ENCODE measurements at regions not wholly inside any gene's neighbourhood (a gene's known extent, or its start where the extent isn't known, plus 50 kb on each side); places are given as distances from the start of the nearest gene placed in this dataset.

DNA sequence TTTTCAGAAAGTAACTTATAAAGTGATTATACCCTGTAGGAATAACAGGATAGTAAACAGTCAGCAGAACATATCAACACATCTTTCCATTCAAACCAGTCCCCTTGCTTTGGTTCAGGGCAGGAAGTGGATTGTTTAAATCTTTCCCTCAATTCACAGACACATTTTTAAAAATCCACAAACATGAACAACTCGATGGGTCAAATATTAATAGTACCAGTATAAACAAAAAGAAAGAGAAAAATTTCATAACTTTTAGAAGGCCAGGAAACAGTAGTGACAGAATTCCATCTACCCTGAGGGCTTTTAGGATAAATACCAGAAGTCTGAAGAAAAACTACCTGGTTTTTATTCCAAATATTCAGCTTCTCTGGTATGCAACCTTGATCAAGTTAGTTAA lies 1072.8 kb upstream of the PABPC4L start:
- H3K36me3 Mint-ChIP-seq (ENCODE audit: low read depth), result no peaks in the 10 kb centered on the region
- H3K4me3 Mint-ChIP-seq, result peak overlapping the region; percentile 21; the same call in 1 of the 2 replicates
- DNase-seq, result peak; percentile 18
- TF ChIP-seq, protein P1, sequence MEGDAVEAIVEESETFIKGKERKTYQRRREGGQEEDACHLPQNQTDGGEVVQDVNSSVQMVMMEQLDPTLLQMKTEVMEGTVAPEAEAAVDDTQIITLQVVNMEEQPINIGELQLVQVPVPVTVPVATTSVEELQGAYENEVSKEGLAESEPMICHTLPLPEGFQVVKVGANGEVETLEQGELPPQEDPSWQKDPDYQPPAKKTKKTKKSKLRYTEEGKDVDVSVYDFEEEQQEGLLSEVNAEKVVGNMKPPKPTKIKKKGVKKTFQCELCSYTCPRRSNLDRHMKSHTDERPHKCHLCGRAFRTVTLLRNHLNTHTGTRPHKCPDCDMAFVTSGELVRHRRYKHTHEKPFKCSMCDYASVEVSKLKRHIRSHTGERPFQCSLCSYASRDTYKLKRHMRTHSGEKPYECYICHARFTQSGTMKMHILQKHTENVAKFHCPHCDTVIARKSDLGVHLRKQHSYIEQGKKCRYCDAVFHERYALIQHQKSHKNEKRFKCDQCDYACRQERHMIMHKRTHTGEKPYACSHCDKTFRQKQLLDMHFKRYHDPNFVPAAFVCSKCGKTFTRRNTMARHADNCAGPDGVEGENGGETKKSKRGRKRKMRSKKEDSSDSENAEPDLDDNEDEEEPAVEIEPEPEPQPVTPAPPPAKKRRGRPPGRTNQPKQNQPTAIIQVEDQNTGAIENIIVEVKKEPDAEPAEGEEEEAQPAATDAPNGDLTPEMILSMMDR (IDR thresholded peaks at IDR 0.05), result no peak
- H3K27me3 Mint-ChIP-seq (ENCODE audit: insufficient read depth), result no peaks in the 10 kb centered on the region
- peaks cover 39% of the 10 kb centered on the region; the same call in 1 of the 2 replicates for H3K4me1 Mint-ChIP-seq (ENCODE audit: low read depth)
- H3K27ac Mint-ChIP-seq, result peak overlapping the region; percentile 3; the same call in 1 of the 2 replicates
- no peaks in the 10 kb centered on the region; the same call in 1 of the 2 replicates for H3K9me3 Mint-ChIP-seq

DNA sequence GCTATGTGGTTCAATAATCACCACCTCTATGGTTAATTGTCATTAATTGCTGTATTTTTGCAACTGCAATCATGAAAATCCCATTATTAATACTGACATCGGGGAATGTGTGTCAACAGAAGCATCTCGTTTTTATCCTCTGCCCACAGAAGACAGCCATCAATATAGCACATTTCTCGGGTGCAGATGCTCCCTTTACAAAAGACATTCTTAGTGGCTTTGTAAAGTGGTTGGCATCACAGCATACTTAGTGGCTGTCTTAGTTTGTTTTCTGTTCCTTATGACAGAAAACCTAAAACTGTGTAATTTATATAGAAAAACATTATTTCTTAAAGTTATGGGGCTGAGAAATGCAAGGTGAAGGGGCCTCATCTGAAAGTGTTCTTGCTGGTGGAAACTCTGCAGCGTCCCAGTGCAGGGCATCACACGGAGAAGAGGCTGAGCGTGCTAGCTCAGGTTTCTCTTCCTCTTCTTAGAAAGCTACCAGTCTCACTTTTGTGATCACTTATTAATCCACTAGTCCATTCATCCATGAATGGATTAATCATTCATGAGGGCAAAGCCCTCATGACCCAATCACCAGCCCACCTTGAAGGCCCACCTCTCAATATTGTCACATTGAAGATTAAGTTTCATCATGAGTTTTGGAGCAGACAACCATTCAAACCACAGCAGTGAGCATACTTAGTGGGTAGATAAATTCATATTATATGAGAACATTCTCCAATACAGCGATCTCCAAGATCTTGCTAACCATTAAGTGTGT lies 1067.7 kb upstream of the PABPC4L start:
- H3K4me3 Mint-ChIP-seq, result no peak overlapping the region
- TF ChIP-seq, protein P1 (IDR thresholded peaks at IDR 0.05), result no peak
- peaks cover 17% of the 10 kb centered on the region; the same call in 1 of the 2 replicates for H3K4me1 Mint-ChIP-seq (ENCODE audit: low read depth)
- no peaks in the 10 kb centered on the region for H3K27me3 Mint-ChIP-seq (ENCODE audit: insufficient read depth)
- no peak overlapping the region for H3K27ac Mint-ChIP-seq
- H3K9me3 Mint-ChIP-seq, result no peaks in the 10 kb centered on the region
- DNase-seq, result no peak
- H3K36me3 Mint-ChIP-seq (ENCODE audit: low read depth), result no peaks in the 10 kb centered on the region

DNA sequence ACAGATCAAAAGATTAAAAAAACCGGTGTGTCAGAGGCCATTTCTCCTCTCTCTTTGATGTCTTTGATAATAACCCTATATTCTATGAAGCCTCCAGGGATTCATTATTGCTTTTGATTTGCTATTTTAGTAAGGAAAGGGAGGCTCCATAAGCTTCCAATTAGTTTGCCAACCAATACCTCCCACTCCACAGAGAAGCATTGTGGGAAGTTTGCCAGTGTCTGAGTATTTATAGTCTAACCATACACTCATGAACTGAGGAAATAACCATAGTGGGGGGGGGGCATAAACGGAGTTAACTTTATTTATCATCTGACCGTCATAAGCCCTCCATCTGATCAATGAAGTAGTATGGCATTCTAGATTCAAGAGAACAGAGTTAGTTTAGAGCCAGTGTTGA lies 1066.8 kb upstream of the PABPC4L start:
- no peak for DNase-seq
- TF ChIP-seq, protein P1 (IDR thresholded peaks at IDR 0.05), result no peak
- no peaks in the 10 kb centered on the region for H3K9me3 Mint-ChIP-seq
- H3K4me3 Mint-ChIP-seq, result no peak overlapping the region
- no peaks in the 10 kb centered on the region for H3K36me3 Mint-ChIP-seq (ENCODE audit: low read depth)
- H3K27ac Mint-ChIP-seq, result no peak overlapping the region
- H3K27me3 Mint-ChIP-seq (ENCODE audit: insufficient read depth), result no peaks in the 10 kb centered on the region
- peaks cover 14% of the 10 kb centered on the region; the same call in 1 of the 2 replicates for H3K4me1 Mint-ChIP-seq (ENCODE audit: low read depth)

DNA sequence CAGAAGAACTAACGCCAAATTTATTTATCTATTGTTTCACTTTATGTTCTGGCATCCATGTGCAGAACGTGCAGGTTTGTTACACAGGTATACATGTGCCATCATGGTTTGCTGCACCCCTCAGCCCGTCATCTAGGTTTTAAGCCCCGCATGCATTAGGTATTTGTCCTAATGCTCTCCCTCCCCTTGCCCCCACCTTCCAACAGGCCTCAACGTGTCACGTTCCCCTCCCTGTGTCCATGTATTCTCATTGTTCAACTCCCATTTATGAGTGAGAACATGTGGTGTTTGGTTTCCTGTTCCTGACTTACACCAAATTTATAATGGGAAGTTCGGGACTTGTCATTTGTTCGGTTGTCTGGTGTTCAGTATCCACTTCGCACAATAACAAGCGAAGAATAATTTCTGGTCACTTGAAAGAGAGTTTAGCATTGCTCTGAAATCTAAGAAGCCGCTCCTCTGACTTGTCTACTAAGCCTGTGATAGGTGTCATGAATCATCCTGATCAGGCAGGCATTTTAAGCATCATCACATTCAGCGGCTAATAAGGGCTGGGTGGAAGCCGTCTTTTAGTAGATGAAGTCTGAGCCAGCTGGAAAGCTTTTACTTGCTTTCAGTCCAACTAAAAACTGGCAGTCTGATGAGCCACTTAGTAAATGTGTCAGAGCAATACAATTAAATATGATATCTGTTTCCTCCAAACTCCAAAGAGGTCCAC lies 1065.7 kb upstream of the PABPC4L start:
- TF ChIP-seq, protein P1 (IDR thresholded peaks at IDR 0.05), result no peak
- H3K27me3 Mint-ChIP-seq (ENCODE audit: insufficient read depth), result no peaks in the 10 kb centered on the region
- no peak for DNase-seq
- H3K36me3 Mint-ChIP-seq (ENCODE audit: low read depth), result no peaks in the 10 kb centered on the region
- 0 out of 2 replicates have a peak overlapping the region, but pooled peaks have one; percentile 1 for H3K4me3 Mint-ChIP-seq
- peaks cover under 1% of the 10 kb centered on the region; the same call in 1 of the 2 replicates for H3K9me3 Mint-ChIP-seq
- H3K4me1 Mint-ChIP-seq (ENCODE audit: low read depth), result peaks cover 14% of the 10 kb centered on the region; the same call in 1 of the 2 replicates
- H3K27ac Mint-ChIP-seq, result no peak overlapping the region; the same call in 1 of the 2 replicates

DNA sequence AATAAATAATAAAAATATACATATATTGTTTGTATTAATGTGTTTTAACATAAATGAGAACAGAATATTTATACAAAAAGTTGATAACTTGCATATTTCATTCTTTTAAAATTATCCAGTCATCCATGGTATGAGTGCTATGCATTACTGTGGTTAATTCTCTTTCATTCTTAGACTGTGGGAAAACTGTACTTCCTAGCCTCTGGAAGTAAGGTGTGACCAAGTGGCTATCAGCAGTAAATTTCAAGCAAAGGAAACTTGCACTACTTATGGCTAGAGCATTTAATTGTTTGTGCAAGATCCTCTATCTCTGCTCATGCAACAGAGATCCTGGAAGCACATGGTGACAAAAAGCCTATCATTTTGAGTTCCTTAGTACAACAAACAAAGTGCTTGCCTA lies 1054.5 kb upstream of the PABPC4L start:
- TF ChIP-seq, protein P1 (IDR thresholded peaks at IDR 0.05), result no peak
- peak; percentile 38 for DNase-seq
- H3K36me3 Mint-ChIP-seq (ENCODE audit: low read depth), result peaks cover 5% of the 10 kb centered on the region
- H3K27ac Mint-ChIP-seq, result peak overlapping the region; percentile 64; the same call in 1 of the 2 replicates
- peaks cover 35% of the 10 kb centered on the region; the same call in 1 of the 2 replicates for H3K4me1 Mint-ChIP-seq (ENCODE audit: low read depth)
- H3K27me3 Mint-ChIP-seq (ENCODE audit: insufficient read depth), result no peaks in the 10 kb centered on the region
- H3K4me3 Mint-ChIP-seq, result no peak overlapping the region
- no peaks in the 10 kb centered on the region; the same call in 1 of the 2 replicates for H3K9me3 Mint-ChIP-seq
